Skeletal muscle cell (primary cell): ENCODE measurements at regions not wholly inside any gene's neighbourhood (a gene's known extent, or its start where the extent isn't known, plus 50 kb on each side); places are given as distances from the start of the nearest gene placed in this dataset.
"Not testable (repeated sequence)": the region's sequence is repeated elsewhere in the genome, so short reads cannot be mapped to it uniquely, and the experiment has no call there.

Source experiments
- DNase-seq: peaks from one replicate; pipeline ENCODE4 v3.0.0-alpha.2; 2010; ENCODE audit warnings: low read depth
- H3K4me3 ChIP-seq: 2 replicates; pipeline ENCODE4 v1.5.1; 2011; ENCODE audit warnings: low read depth, mild to moderate bottlenecking, control low read depth, low read length, moderate library complexity

- no peak for DNase-seq
- no peak overlapping the region for H3K4me3 ChIP-seq
Observed at GRCh38 chr1:4461726-4462290, 192.6 kb upstream of the AJAP1 start.

- DNase-seq: no peak
- no peak overlapping the region for H3K4me3 ChIP-seq
Observed at GRCh38 chr1:4462831-4463484, 191.5 kb upstream of the AJAP1 start.

GRCh38 chr1:4463631-4464030 is 190.8 kb upstream of the AJAP1 start:
- DNase-seq: no peak
- H3K4me3 ChIP-seq: no peak overlapping the region

GRCh38 chr1:4464478-4464877 is 189.9 kb upstream of the AJAP1 start:
- no peak for DNase-seq
- no peak overlapping the region for H3K4me3 ChIP-seq

- DNase-seq: no peak
- H3K4me3 ChIP-seq: no peak overlapping the region
Observed at GRCh38 chr1:4467241-4467640, 187.2 kb upstream of the AJAP1 start.

- no peak for DNase-seq
- H3K4me3 ChIP-seq: no peak overlapping the region
Observed at GRCh38 chr1:4468386-4468785, 186.0 kb upstream of the AJAP1 start.

GRCh38 chr1:4468804-4469514 is 185.4 kb upstream of the AJAP1 start:
- DNase-seq: no peak
- no peak overlapping the region for H3K4me3 ChIP-seq

GRCh38 chr1:4476394-4476793 is 178.0 kb upstream of the AJAP1 start:
- no peak overlapping the region for H3K4me3 ChIP-seq

DNA sequence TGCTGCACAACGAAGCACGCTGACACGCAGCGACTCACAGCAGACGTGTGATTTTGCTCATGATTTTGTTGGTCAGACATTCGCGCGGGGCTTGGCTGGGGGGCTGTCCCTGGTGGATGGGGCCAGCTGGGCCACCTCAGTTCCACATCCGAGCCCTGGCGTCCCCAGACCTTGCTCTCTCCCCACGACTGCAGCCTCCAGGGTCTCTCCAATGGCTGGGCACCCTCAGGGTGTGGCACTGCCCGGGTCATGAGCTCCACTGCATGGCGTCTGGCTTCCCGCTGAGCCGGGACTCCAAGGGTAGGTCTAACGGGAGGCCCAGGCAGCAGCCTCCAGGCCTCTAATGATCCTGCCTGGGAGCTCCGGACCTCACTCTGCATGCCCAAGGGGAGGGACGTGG is 173.0 kb upstream of the AJAP1 start:
- no peak for DNase-seq
- H3K4me3 ChIP-seq: no peak overlapping the region

More at GRCh38 chr1:4476394-4476793, 178.0 kb upstream of the AJAP1 start:
- DNase-seq: no peak

DNA sequence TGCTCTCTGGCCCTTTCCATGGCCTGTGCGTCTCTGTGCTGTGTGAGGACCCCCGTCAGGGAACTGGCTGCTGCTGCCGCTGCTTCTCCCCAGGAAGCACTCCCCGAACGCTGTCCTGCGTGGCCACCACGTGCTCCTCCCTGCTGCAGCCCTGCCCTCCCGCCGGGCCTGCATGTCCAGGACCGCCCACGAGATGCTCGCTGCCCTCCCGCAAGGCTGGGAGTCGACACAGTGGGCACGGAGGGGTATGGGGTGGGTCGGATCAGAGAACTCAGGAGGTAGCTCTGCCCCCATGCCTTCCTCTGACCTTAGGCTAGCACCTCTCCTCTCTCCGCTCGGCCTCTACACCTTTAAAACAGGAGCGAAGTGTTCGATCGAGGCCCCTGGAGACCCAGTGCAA is 171.9 kb upstream of the AJAP1 start:
- H3K4me3 ChIP-seq: no peak overlapping the region
- no peak for DNase-seq

DNA sequence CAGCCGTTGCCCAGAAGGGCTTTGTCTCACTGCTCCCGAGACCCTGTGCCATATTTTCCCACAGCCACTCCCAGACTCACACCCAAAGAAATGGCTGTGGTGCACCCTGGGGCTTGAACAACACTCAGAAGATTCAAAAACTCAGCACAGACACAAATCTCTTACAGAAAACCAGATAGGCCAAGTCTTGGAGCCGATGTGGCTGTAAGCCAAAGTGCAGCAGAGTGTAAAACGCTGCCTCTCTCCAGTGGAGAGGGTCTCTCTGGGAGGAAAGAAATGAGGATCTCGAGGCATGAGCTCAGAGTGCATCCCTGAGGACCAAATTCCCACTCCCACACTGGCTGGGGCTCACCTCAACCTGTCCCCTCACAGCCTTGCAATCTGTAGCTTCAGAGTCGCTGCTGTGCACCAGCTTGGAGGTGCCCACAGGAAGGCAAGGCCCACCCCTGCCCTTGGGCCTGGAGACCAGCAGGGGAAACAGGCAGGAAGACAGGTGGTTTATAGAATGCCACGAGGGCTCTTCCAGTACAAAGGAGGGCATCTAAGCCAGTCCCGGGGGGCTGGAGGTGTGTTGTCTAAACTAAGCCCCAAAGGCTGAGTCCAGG is 171.3 kb upstream of the AJAP1 start:
- H3K4me3 ChIP-seq: no peak overlapping the region
- DNase-seq: no peak

- H3K4me3 ChIP-seq: no peak overlapping the region
- no peak for DNase-seq
Observed at GRCh38 chr1:4485398-4485797, 169.0 kb upstream of the AJAP1 start.

DNA sequence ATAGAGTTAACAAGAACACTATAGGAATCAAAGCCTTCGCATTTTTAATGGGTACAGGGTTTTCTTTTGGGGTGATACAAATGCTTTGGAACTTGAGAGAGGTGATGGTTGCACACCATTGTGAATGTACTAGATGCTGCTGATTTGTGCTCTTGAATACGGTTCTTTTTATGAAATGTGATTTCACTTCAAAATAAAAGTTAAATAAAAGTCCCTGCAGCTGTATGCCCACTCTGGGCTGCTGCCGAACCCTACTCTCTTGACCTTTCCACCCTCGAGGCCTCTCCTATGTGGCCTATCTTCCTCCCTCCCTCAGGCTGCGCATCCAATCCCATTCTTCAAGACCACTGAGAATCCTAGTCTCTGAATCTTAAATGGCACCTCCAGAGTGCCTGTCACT is 168.5 kb upstream of the AJAP1 start:
- H3K4me3 ChIP-seq: no peak overlapping the region
- no peak for DNase-seq

DNA sequence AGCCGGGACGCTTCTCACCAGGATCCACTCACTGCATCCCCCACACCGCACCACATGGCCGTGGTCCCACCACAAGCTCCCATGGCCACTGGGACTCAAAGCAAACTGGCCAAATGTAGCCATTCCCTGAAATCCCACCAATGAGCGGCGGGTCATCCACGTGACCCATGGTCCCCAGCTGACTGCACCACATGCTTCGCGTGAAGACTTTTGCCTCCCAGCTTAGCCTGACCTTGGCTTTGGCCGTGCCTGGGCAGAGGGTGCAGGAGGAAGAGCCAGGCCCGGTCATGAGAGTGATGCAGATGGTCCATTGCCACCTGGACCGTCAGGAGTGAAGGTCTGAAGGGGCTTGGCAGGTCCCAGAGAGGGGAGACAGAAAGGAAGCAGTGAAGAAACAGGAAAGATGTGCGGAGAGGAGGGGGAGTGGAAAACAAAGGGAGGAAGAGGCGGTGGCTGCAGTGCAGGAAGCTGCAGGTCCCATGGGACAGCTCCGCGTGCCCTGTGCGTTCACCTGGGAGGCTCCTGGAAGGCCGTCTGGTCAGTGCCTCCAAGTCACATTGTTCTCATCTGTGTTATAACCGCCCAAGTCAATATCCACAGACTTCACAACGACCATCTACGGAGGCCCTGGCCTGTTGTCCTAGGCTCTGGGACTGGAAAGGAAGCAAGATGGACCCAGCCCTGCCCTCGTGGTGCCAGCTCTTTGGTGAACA is 167.8 kb upstream of the AJAP1 start:
- DNase-seq: no peak
- H3K4me3 ChIP-seq: no peak overlapping the region

- no peak overlapping the region for H3K4me3 ChIP-seq
- DNase-seq: no peak
Observed at GRCh38 chr1:4488018-4488417, 166.4 kb upstream of the AJAP1 start.

GRCh38 chr1:4489486-4489885 is 164.9 kb upstream of the AJAP1 start:
- no peak overlapping the region for H3K4me3 ChIP-seq
- DNase-seq: no peak

- not testable (repeated sequence) for H3K4me3 ChIP-seq, DNase-seq
Observed at GRCh38 chr1:4489992-4490391, 164.4 kb upstream of the AJAP1 start.

GRCh38 chr1:4494027-4494426 is 160.4 kb upstream of the AJAP1 start:
- no peak overlapping the region for H3K4me3 ChIP-seq
- no peak for DNase-seq

- H3K4me3 ChIP-seq: no peak overlapping the region
- no peak for DNase-seq
Observed at GRCh38 chr1:4494558-4494957, 159.9 kb upstream of the AJAP1 start.

DNA sequence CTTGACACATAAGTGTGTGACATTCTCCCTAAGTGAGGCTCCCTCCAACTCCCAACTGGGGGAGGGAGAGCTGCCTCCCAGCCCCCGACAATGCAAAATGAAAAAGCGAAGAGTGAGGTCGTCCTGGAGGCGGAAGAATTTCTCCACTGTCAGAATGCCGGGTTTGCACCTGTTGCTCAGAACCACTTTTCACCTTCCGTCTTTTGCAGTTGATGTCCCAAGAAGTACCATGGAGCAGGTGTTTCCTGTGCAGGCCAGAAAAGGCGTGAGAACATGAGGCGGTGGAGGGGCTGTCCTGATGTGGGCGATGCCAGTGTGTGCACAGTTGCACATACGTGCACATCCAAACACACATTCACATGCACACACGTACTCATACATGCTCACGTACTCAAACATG is 158.6 kb upstream of the AJAP1 start:
- no peak overlapping the region for H3K4me3 ChIP-seq
- DNase-seq: no peak
